Aorta (tissue), 5 donors: ENCODE measurements at regions not wholly inside any gene's neighbourhood (a gene's known extent, or its start where the extent isn't known, plus 50 kb on each side); places are given as distances from the start of the nearest gene placed in this dataset.

Source experiments
- ATAC-seq: fragments of 200-7000 bp; cut with Tn5 transposase; one replicate; pipeline ENCODE4 v1.9.1; 2022; ENCODE audit warnings: moderate library complexity; ENCODE audit not compliant: low FRiP score
- DNase-seq, 2 donors: peaks; one replicate each; pipeline ENCODE4 v3.0.0-alpha.2; 2020
- H3K27ac ChIP-seq, 2 donors: one replicate each; pipeline ENCODE4 v1.5.1; 2013; ENCODE audit warnings: low read length in 2 of 2, mild to moderate bottlenecking in 2 of 2, moderate library complexity in 2 of 2, control low read depth in 1 of 2, inconsistent platforms in 1 of 2, low read depth in 1 of 2
- H3K27me3 ChIP-seq, 2 donors: one replicate each; pipeline ENCODE4 v1.6.1; 2013; ENCODE audit warnings: control low read depth in 1 of 2, low read length in 1 of 2, mild to moderate bottlenecking in 1 of 2, moderate library complexity in 1 of 2; ENCODE audit not compliant: insufficient read depth in 2 of 2, control insufficient read depth in 1 of 2
- H3K36me3 ChIP-seq, 2 donors: one replicate each; pipeline ENCODE4 v1.6.1; 2013; ENCODE audit warnings: control low read depth in 1 of 2, low read length in 1 of 2, mild to moderate bottlenecking in 1 of 2; ENCODE audit not compliant: insufficient read depth in 2 of 2, control insufficient read depth in 1 of 2
- H3K4me1 ChIP-seq, 2 donors: one replicate each; pipeline ENCODE4 v1.6.1; 2013; ENCODE audit warnings: low read length in 2 of 2, control low read depth in 1 of 2, mild to moderate bottlenecking in 1 of 2, moderate library complexity in 1 of 2; ENCODE audit not compliant: insufficient read depth in 2 of 2, control insufficient read depth in 1 of 2
- H3K4me3 ChIP-seq, 2 donors: one replicate each; pipeline ENCODE4 v1.5.1; 2013; ENCODE audit warnings: low read length in 2 of 2, control low read depth in 1 of 2, mild to moderate bottlenecking in 1 of 2
- H3K9me3 ChIP-seq: one replicate; pipeline ENCODE4 v1.6.1; 2013; ENCODE audit warnings: mild to moderate bottlenecking, low read length; ENCODE audit not compliant: control insufficient read depth
- WGBS, 2 donors: extraction: QIAGEN DNeasy Blood & Tissue Kit; methylation state at CpG; one replicate each; pipeline ENCODE4 v1.1.7; 2013; 5-methylcytosine and 5-hydroxymethylcytosine counted together
- intact Hi-C, 2 donors: fragments of 100-400 bp; cut with DNase I; formaldehyde crosslinking; loops; one replicate each; pipeline versions ENCODE4 v1.14.2 to v1.15.0; 2022
- donor health status: healthy with polysubstance abuse.
- donor health status: Bipolar disorder and iron deficiency.
- donor health status: DM: no; HTN: no; CAD: no.
- donor health status: DM: no; HTN: no; CAD: no.
- donor health status: DM: yes; HTN: yes; CAD: no.

- ATAC-seq (no peak), DNase-seq (no peak)
- Histone ChIP-seq H3K27me3 (no peaks in the 10 kb centered on the region), H3K36me3 (no peaks in the 10 kb centered on the region), H3K4me1 (no peaks in the 10 kb centered on the region), H3K9me3 (no peaks in the 10 kb centered on the region), H3K4me3 (no peak overlapping the region), H3K27ac (no peak overlapping the region)
- WGBS, 2 donors: 49 to 56% methylated on average over 1 of the region's 1 CpG
- intact Hi-C loops: no loop called here
Measured at GRCh38 chr13:73517766-73518165, 459.0 kb downstream of the KLF5 start.

- WGBS, 2 donors: 27 to 48% methylated on average over 2 of the region's 2 CpGs
- Histone ChIP-seq H3K36me3 (no peaks in the 10 kb centered on the region), H3K4me3 (no peak overlapping the region), H3K27ac (no peak overlapping the region), H3K9me3 (no peaks in the 10 kb centered on the region), H3K27me3 (no peaks in the 10 kb centered on the region), H3K4me1 (no peaks in the 10 kb centered on the region)
- no peak for DNase-seq
- intact Hi-C loops: no loop called here
- ATAC-seq: no peak
Measured at GRCh38 chr13:73516731-73517130, 457.9 kb downstream of the KLF5 start.

- Histone ChIP-seq H3K27ac (no peak overlapping the region), H3K4me1 (no peaks in the 10 kb centered on the region), H3K9me3 (no peaks in the 10 kb centered on the region), H3K4me3 (no peak overlapping the region), H3K36me3 (no peaks in the 10 kb centered on the region), H3K27me3 (no peaks in the 10 kb centered on the region)
- ATAC-seq (no peak), DNase-seq (no peak)
- 57 to 64% methylated on average over 2 of the region's 2 CpGs for WGBS, 2 donors
- intact Hi-C loops: no loop called here
Measured at GRCh38 chr13:73514208-73514607, 455.4 kb downstream of the KLF5 start.

GRCh38 chr13:73513751-73514150 is 454.9 kb downstream of the KLF5 start:
- Histone ChIP-seq H3K4me1 (no peaks in the 10 kb centered on the region), H3K27ac (no peak overlapping the region), H3K27me3 (no peaks in the 10 kb centered on the region), H3K9me3 (no peaks in the 10 kb centered on the region), H3K4me3 (no peak overlapping the region), H3K36me3 (no peaks in the 10 kb centered on the region)
- no peak for ATAC-seq
- intact Hi-C loops: no loop called here
- DNase-seq: no peak
- WGBS, 2 donors: 32 to 51% methylated on average over 3 of the region's 3 CpGs

GRCh38 chr13:73508841-73509240 is 450.0 kb downstream of the KLF5 start:
- no peaks in the 10 kb centered on the region for H3K9me3 ChIP-seq
- DNase-seq (no peak), ATAC-seq (no peak)
- intact Hi-C loops: no loop called here
- H3K27ac ChIP-seq: no peak overlapping the region
- H3K4me1 ChIP-seq: no peaks in the 10 kb centered on the region
- WGBS, 2 donors: 85 to 86% methylated on average over 2 of the region's 2 CpGs
- no peak overlapping the region for H3K4me3 ChIP-seq
- H3K36me3 ChIP-seq: no peaks in the 10 kb centered on the region
- H3K27me3 ChIP-seq: no peaks in the 10 kb centered on the region

GRCh38 chr13:73505376-73505890 is 446.6 kb downstream of the KLF5 start:
- H3K27ac ChIP-seq: no peak overlapping the region
- DNase-seq (no peak), ATAC-seq (no peak)
- no peak overlapping the region for H3K4me3 ChIP-seq
- 64 to 74% methylated on average over 5 of the region's 5 CpGs for WGBS, 2 donors
- H3K36me3 ChIP-seq: no peaks in the 10 kb centered on the region
- no peaks in the 10 kb centered on the region for H3K27me3 ChIP-seq
- intact Hi-C loops: no loop called here
- no peaks in the 10 kb centered on the region for H3K9me3 ChIP-seq
- H3K4me1 ChIP-seq: no peaks in the 10 kb centered on the region

- H3K9me3 ChIP-seq: no peaks in the 10 kb centered on the region
- no peak for ATAC-seq
- H3K4me3 ChIP-seq: no peak overlapping the region
- H3K4me1 ChIP-seq: no peaks in the 10 kb centered on the region
- 91 to 94% methylated on average over 4 of the region's 4 CpGs for WGBS, 2 donors
- H3K36me3 ChIP-seq: no peaks in the 10 kb centered on the region
- intact Hi-C loops: no loop called here
- DNase-seq: no peak
- no peaks in the 10 kb centered on the region for H3K27me3 ChIP-seq
- H3K27ac ChIP-seq: no peak overlapping the region
Measured at GRCh38 chr13:73499695-73500094, 440.9 kb downstream of the KLF5 start.

- Histone ChIP-seq H3K36me3 (no peaks in the 10 kb centered on the region), H3K27me3 (no peaks in the 10 kb centered on the region), H3K9me3 (no peaks in the 10 kb centered on the region), H3K4me3 (no peak overlapping the region), H3K27ac (no peak overlapping the region), H3K4me1 (peaks cover 0 to 4% of the 10 kb centered on the region in 2 donors)
- intact Hi-C loops: no loop called here
- WGBS, 2 donors: 88 to 89% methylated on average over 5 of the region's 5 CpGs
- DNase-seq (no peak), ATAC-seq (no peak)
Measured at GRCh38 chr13:73497430-73497829, 438.6 kb downstream of the KLF5 start.

GRCh38 chr13:73496711-73497110 is 437.9 kb downstream of the KLF5 start:
- Histone ChIP-seq H3K27ac (no peak overlapping the region), H3K4me3 (no peak overlapping the region), H3K4me1 (peaks cover 0 to 4% of the 10 kb centered on the region in 2 donors), H3K9me3 (no peaks in the 10 kb centered on the region), H3K36me3 (no peaks in the 10 kb centered on the region), H3K27me3 (no peaks in the 10 kb centered on the region)
- WGBS, 2 donors: 82 to 93% methylated on average over 3 of the region's 3 CpGs
- DNase-seq: no peak
- intact Hi-C loops: no loop called here
- no peak for ATAC-seq
